Gastroesophageal sphincter (tissue), 4 donors: ENCODE measurements at regions not wholly inside any gene's neighbourhood (a gene's known extent, or its start where the extent isn't known, plus 50 kb on each side); places are given as distances from the start of the nearest gene placed in this dataset.
"Not testable (repeated sequence)": the region's sequence is repeated elsewhere in the genome, so short reads cannot be mapped to it uniquely, and the experiment has no call there.

Experiments
- ATAC-seq: fragments of 150-250 bp; one replicate; pipeline ENCODE4 v1.9.1; 2016; ENCODE audit warnings: mild to moderate bottlenecking, moderate library complexity
- H3K27ac ChIP-seq, 4 donors: fragments of 200-600 bp; sonication (generic) in 3 of 4; 1 replicate in 3 of 4; 2 replicates in 1 of 4; pipeline ENCODE4 v1.5.1; 2016 to 2019
- H3K27me3 ChIP-seq: fragments of 200-600 bp; sonication (generic); one replicate; pipeline ENCODE4 v1.5.1; 2019
- H3K36me3 ChIP-seq, 2 donors: fragments of 200-600 bp; sonication (generic); one replicate each; pipeline ENCODE4 v1.5.1; 2019; ENCODE audit warnings: control low read depth in 1 of 2
- H3K4me1 ChIP-seq, 3 donors: fragments of 200-600 bp; sonication (generic); 1 replicate in 2 of 3; 2 replicates in 1 of 3; pipeline ENCODE4 v1.5.1; 2016 to 2019; ENCODE audit warnings: control low read depth in 2 of 3
- H3K4me3 ChIP-seq, 2 donors: fragments of 200-600 bp; sonication (generic); one replicate each; pipeline ENCODE4 v1.5.1; 2019; ENCODE audit warnings: mild to moderate bottlenecking in 1 of 2, moderate library complexity in 1 of 2
- H3K9me3 ChIP-seq, 3 donors: fragments of 200-600 bp; sonication (generic); one replicate each; pipeline ENCODE4 v1.5.1; 2017 to 2019; ENCODE audit warnings: control low read depth in 2 of 3
- CTCF ChIP-seq, 4 experiments: fragments of 200-600 bp in 2 of 4; fragments of 450-650 bp in 2 of 4; sonication (generic) in 1 of 4; IDR thresholded peaks; one replicate each; pipeline ENCODE4 v1.5.1; 2017 to 2019; ENCODE audit warnings: antibody characterized with exemption in 4 of 4, mild to moderate bottlenecking in 2 of 4, moderate library complexity in 2 of 4
- EP300 ChIP-seq: sonication (generic); formaldehyde crosslinking; IDR thresholded peaks from one replicate; pipeline ENCODE4 v1.6.1; 2017; ENCODE audit warnings: antibody characterized with exemption, mild to moderate bottlenecking
- POLR2A ChIP-seq, 2 donors: fragments of 450-650 bp; IDR thresholded peaks; one replicate each; pipeline ENCODE4 v1.6.1; 2017; ENCODE audit warnings: antibody characterized with exemption in 2 of 2, mild to moderate bottlenecking in 2 of 2, moderate library complexity in 1 of 2
- POLR2AphosphoS5 ChIP-seq: sonication (generic); formaldehyde crosslinking; IDR thresholded peaks from one replicate; pipeline ENCODE4 v1.6.1; 2017; ENCODE audit warnings: antibody characterized with exemption
- whole genome bisulfite sequencing, 2 donors: methylation state at CpG; one replicate each; pipeline ENCODE4 v1.1.5; 2018; ENCODE audit warnings: low coverage in 1 of 2; 5-methylcytosine and 5-hydroxymethylcytosine counted together

- no peak for ATAC-seq
- H3K4me3 ChIP-seq = no peak overlapping the region
- no peaks in the 10 kb centered on the region for H3K9me3 ChIP-seq
- H3K4me1 ChIP-seq = no peaks in the 10 kb centered on the region
- TF ChIP-seq EP300 (no peak), POLR2AphosphoS5 (no peak), POLR2A (IDR thresholded peaks at IDR 0.05) (no peak), CTCF (IDR thresholded peaks at IDR 0.05) (no peak)
- whole genome bisulfite sequencing, 2 donors = 94 to 98% methylated on average over 4 of the region's 4 CpGs
- H3K27ac ChIP-seq = no peak overlapping the region
- no peaks in the 10 kb centered on the region for H3K36me3 ChIP-seq
- no peaks in the 10 kb centered on the region for H3K27me3 ChIP-seq
Measured at GRCh38 chrX:63418211-63418610, 67.1 kb upstream of the SPIN4 start.

GRCh38 chrX:63417649-63418048, 66.5 kb upstream of the SPIN4 start:
- H3K36me3 ChIP-seq = no peaks in the 10 kb centered on the region
- no peak overlapping the region for H3K4me3 ChIP-seq
- no peak for ATAC-seq
- WGBS, 2 donors = 100% methylated on average over 1 of the region's 4 CpGs; no CpG with 5 or more reads in 1 of the 2 donors
- TF ChIP-seq EP300 = no peak
- TF ChIP-seq CTCF (IDR thresholded peaks at IDR 0.05) = no peak
- TF ChIP-seq POLR2A (IDR thresholded peaks at IDR 0.05) = no peak
- no peak for TF ChIP-seq POLR2AphosphoS5
- no peaks in the 10 kb centered on the region for H3K4me1 ChIP-seq
- no peaks in the 10 kb centered on the region for H3K9me3 ChIP-seq
- no peaks in the 10 kb centered on the region for H3K27me3 ChIP-seq
- H3K27ac ChIP-seq = no peak overlapping the region

- H3K4me1 ChIP-seq, H3K9me3 ChIP-seq, H3K27ac ChIP-seq, H3K27me3 ChIP-seq, H3K36me3 ChIP-seq, H3K4me3 ChIP-seq, ATAC-seq: not testable (repeated sequence)
- WGBS, 2 donors = 80 to 85% methylated on average over 1 to 7 of the region's 7 CpGs
Measured at GRCh38 chrX:63409934-63410333, 58.8 kb upstream of the SPIN4 start.

- Histone ChIP-seq H3K4me1 (no peaks in the 10 kb centered on the region), H3K36me3 (no peaks in the 10 kb centered on the region), H3K9me3 (no peaks in the 10 kb centered on the region), H3K27me3 (no peaks in the 10 kb centered on the region), H3K4me3 (no peak overlapping the region), H3K27ac (no peak overlapping the region)
- TF ChIP-seq EP300 (no peak), POLR2A (IDR thresholded peaks at IDR 0.05) (no peak), CTCF (IDR thresholded peaks at IDR 0.05) (no peak), POLR2AphosphoS5 (no peak)
- 20 to 50% methylated on average over 1 of the region's 1 CpG for WGBS, 2 donors
- ATAC-seq = no peak
Measured at GRCh38 chrX:63408050-63408449, 56.9 kb upstream of the SPIN4 start.

- Histone ChIP-seq H3K27me3 (no peaks in the 10 kb centered on the region), H3K9me3 (no peaks in the 10 kb centered on the region), H3K4me1 (no peaks in the 10 kb centered on the region), H3K27ac (no peak overlapping the region), H3K4me3 (no peak overlapping the region), H3K36me3 (no peaks in the 10 kb centered on the region)
- no peak for TF ChIP-seq POLR2AphosphoS5
- no peak for TF ChIP-seq POLR2A (IDR thresholded peaks at IDR 0.05)
- TF ChIP-seq CTCF (IDR thresholded peaks at IDR 0.05) = no peak
- no peak for TF ChIP-seq EP300
- 100% methylated on average over 1 of the region's 1 CpG; no CpG with 5 or more reads in 1 of the 2 donors for WGBS, 2 donors
- no peak for ATAC-seq
Measured at GRCh38 chrX:63404332-63404731, 53.2 kb upstream of the SPIN4 start.

GRCh38 chrX:63402106-63402505, 51.0 kb upstream of the SPIN4 start:
- H3K36me3 ChIP-seq = no peaks in the 10 kb centered on the region
- no peaks in the 10 kb centered on the region for H3K9me3 ChIP-seq
- TF ChIP-seq POLR2AphosphoS5 (no peak), POLR2A (IDR thresholded peaks at IDR 0.05) (no peak), EP300 (no peak), CTCF (IDR thresholded peaks at IDR 0.05) (no peak)
- WGBS, 2 donors = 65 to 71% methylated on average over 2 of the region's 2 CpGs
- no peaks in the 10 kb centered on the region for H3K4me1 ChIP-seq
- H3K27ac ChIP-seq = no peak overlapping the region
- ATAC-seq = no peak
- no peak overlapping the region for H3K4me3 ChIP-seq
- no peaks in the 10 kb centered on the region for H3K27me3 ChIP-seq
